LoVo (cell line): ENCODE measurements at regions not wholly inside any gene's neighbourhood (a gene's known extent, or its start where the extent isn't known, plus 50 kb on each side); places are given as distances from the start of the nearest gene placed in this dataset.

ENCODE experiments used
- DNase-seq: peaks from one replicate; pipeline ENCODE4 v3.0.0-alpha.2; 2016; ENCODE audit warnings: low spot score

- DNase-seq: no peak
Measured at GRCh38 chr2:106709229-106709628, 176.7 kb downstream of the ST6GAL2 start.

DNA sequence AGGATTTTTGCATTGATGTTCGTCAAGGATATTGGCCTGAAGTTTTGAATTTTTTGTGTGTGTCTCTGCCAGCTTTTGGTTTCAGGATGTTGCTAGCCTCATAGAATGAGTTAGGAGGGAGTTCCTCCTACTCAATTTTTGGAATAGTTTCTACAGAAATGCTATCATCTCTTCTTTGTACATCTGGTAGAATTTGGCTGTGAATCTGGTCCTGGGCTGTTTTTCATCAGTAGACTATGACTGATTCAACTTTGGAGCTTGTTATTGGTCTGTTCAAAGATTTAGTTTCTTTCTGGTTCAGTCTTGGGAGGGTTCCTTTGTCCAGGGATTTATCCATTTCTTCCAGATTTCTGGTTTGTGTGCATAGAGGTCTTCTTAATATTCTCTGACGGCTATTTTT is 166.7 kb downstream of the ST6GAL2 start:
- no peak for DNase-seq

DNA sequence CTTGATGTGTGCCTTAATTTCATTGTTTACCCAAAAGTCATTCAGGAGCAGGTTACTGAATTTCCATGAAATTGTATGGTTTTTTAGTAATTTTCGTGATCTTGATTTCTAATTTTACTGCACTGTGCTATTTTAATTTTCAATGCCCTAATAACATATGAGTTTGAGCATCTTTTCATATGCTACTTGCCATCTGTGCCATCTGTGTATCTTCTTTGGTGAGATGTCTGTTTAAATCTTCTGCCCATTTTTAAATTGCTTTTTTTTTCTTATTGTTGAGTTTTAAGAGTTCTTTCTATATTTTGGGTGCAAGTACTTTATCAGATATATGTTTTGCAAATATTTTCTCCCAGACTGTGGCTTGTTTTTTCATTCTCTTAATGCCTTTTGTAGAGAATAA is 165.9 kb downstream of the ST6GAL2 start:
- no peak for DNase-seq

DNA sequence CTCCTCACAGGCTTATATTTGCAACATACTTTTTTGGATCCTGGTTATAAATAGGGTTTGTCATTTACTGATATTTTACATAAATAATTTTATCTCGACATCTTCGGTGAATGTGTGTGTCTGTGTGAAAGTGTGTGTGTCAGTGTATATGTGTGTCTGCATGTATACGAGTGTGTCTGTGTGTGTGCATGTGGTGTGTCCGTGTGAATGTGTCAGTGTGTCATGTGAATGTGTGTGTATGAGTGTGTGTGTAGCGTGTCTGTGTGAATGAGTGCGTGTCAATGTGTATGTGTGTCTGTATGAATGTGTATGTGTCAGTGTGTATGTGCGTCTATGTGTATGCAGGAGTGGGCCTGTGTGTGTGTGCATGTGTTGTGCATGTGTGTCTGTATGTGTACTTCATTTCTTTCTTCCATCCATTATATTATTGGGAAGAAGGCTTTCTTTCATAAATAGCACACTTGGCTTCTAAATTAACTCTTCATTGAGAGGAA is 161.6 kb downstream of the ST6GAL2 start:
- no peak for DNase-seq

GRCh38 chr2:106734165-106734564 is 151.8 kb downstream of the ST6GAL2 start:
- DNase-seq: no peak

- DNase-seq: no peak
Measured at GRCh38 chr2:106735807-106736206, 150.2 kb downstream of the ST6GAL2 start.

- no peak for DNase-seq
Measured at GRCh38 chr2:106736221-106736620, 149.7 kb downstream of the ST6GAL2 start.

- no peak for DNase-seq
Measured at GRCh38 chr2:106745468-106745867, 140.5 kb downstream of the ST6GAL2 start.

DNA sequence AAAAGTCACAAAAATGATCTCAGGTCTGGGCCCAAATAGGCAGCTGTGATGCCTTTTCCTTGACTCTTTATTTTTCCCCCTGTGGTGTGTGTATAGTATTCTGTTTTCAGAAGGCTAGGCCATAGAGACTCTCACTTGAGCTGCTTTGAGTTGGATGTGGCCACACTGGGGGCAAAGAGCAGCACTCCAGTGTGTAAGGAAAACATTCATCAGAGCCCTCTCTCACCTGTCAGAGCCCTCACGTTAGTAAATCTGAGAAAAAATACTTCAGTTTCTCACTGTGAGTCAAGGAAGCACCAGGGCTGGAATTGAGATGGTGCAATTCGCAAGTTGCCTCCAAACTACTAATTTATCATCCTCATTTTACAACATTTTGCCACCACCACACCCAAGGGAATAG is 136.1 kb downstream of the ST6GAL2 start:
- DNase-seq: no peak
